ENCODE measurements at regions not wholly inside any gene's neighbourhood (a gene's known extent, or its start where the extent isn't known, plus 50 kb on each side); places are given as distances from the start of the nearest gene placed in this dataset.

DNA sequence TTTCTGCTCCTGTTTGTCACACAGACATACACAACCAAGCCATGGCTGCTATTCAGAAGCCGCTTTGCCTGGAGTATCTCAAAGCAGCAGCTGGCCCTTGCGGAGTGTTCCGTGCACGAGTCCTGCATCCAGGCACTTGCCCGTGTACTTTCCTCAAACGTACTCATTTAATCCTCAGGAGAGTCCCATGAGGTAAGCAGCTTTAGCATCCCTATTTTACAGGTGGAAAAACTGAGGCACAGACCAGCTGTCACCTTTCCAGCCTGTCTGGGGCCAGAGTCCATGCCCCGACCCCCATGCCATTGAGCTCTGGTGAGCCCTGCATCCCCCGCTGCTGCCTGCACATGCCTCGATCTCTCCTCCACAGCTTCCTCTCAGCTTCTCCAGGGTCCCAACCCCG is 130.0 kb downstream of the ERMARD start:
- ATAC-seq (ENCODE audit: insufficient read depth, low read depth) (no peak), DNase-seq (no peak)
- no peaks in the 10 kb centered on the region for H3K27me3 ChIP-seq (ENCODE audit: insufficient read depth, low read length, poor library complexity)
- no peak overlapping the region for H2AFZ ChIP-seq (ENCODE audit: low read depth, low read length)
- H3K79me2 ChIP-seq (ENCODE audit: insufficient read depth, low read length) = no peaks in the 10 kb centered on the region
- no peak overlapping the region for H3K9ac ChIP-seq (ENCODE audit: low read depth, low read length)
- no peak overlapping the region for H3K27ac ChIP-seq (ENCODE audit: low read length)
- H4K20me1 ChIP-seq (ENCODE audit: insufficient read depth, low read length) = no peaks in the 10 kb centered on the region
- no peaks in the 10 kb centered on the region for H3K36me3 ChIP-seq (ENCODE audit: insufficient read depth, low read length)
- no peak overlapping the region for H3K4me3 ChIP-seq (ENCODE audit: low read depth in 1 of 2, low read length in 2 of 2)
- TF ChIP-seq EZH2 (IDR thresholded peaks at IDR 0.05; ENCODE audit: borderline replicate concordance, low read depth, low read length, severe bottlenecking) = no peak
- no peak for TF ChIP-seq CTCF (IDR thresholded peaks at IDR 0.05; ENCODE audit: borderline replicate concordance, extremely low read depth, low read length, poor library complexity, severe bottlenecking)
- no peaks in the 10 kb centered on the region for H3K9me3 ChIP-seq (ENCODE audit: insufficient read depth, low read length, severe bottlenecking)
- H3K4me2 ChIP-seq (ENCODE audit: insufficient read depth, low read length) = no peak overlapping the region
- no peaks in the 10 kb centered on the region for H3K4me1 ChIP-seq (ENCODE audit: insufficient read depth, low read length)

GRCh38 chr6:169880516-169880915 is 129.1 kb downstream of the ERMARD start:
- no peaks in the 10 kb centered on the region for H4K20me1 ChIP-seq (ENCODE audit: insufficient read depth, low read length)
- no peaks in the 10 kb centered on the region for H3K79me2 ChIP-seq (ENCODE audit: insufficient read depth, low read length)
- ATAC-seq (ENCODE audit: insufficient read depth, low read depth) (no peak), DNase-seq (no peak)
- no peak overlapping the region for H3K9ac ChIP-seq (ENCODE audit: low read depth, low read length)
- no peaks in the 10 kb centered on the region for H3K9me3 ChIP-seq (ENCODE audit: insufficient read depth, low read length, severe bottlenecking)
- H3K27me3 ChIP-seq (ENCODE audit: insufficient read depth, low read length, poor library complexity) = no peaks in the 10 kb centered on the region
- no peak overlapping the region for H3K4me2 ChIP-seq (ENCODE audit: insufficient read depth, low read length)
- H3K27ac ChIP-seq (ENCODE audit: low read length) = no peak overlapping the region
- no peak overlapping the region for H2AFZ ChIP-seq (ENCODE audit: low read depth, low read length)
- H3K4me3 ChIP-seq (ENCODE audit: low read depth in 1 of 2, low read length in 2 of 2) = no peak overlapping the region
- TF ChIP-seq CTCF (IDR thresholded peaks at IDR 0.05; ENCODE audit: borderline replicate concordance, extremely low read depth, low read length, poor library complexity, severe bottlenecking) (no peak), EZH2 (IDR thresholded peaks at IDR 0.05; ENCODE audit: borderline replicate concordance, low read depth, low read length, severe bottlenecking) (no peak)
- H3K36me3 ChIP-seq (ENCODE audit: insufficient read depth, low read length) = no peaks in the 10 kb centered on the region
- H3K4me1 ChIP-seq (ENCODE audit: insufficient read depth, low read length) = no peaks in the 10 kb centered on the region

- Histone ChIP-seq H3K4me2 (ENCODE audit: insufficient read depth, low read length) (no peak overlapping the region), H3K4me3 (ENCODE audit: low read depth in 1 of 2, low read length in 2 of 2) (no peak overlapping the region), H4K20me1 (ENCODE audit: insufficient read depth, low read length) (no peaks in the 10 kb centered on the region), H3K27me3 (ENCODE audit: insufficient read depth, low read length, poor library complexity) (no peaks in the 10 kb centered on the region), H3K4me1 (ENCODE audit: insufficient read depth, low read length) (peaks cover 25% of the 10 kb centered on the region), H3K36me3 (ENCODE audit: insufficient read depth, low read length) (no peaks in the 10 kb centered on the region), H2AFZ (ENCODE audit: low read depth, low read length) (no peak overlapping the region), H3K79me2 (ENCODE audit: insufficient read depth, low read length) (no peaks in the 10 kb centered on the region), H3K9ac (ENCODE audit: low read depth, low read length) (no peak overlapping the region), H3K9me3 (ENCODE audit: insufficient read depth, low read length, severe bottlenecking) (no peaks in the 10 kb centered on the region), H3K27ac (ENCODE audit: low read length) (no peak overlapping the region)
- DNase-seq (no peak), ATAC-seq (ENCODE audit: insufficient read depth, low read depth) (no peak)
- TF ChIP-seq EZH2 (IDR thresholded peaks at IDR 0.05; ENCODE audit: borderline replicate concordance, low read depth, low read length, severe bottlenecking) (no peak), CTCF (IDR thresholded peaks at IDR 0.05; ENCODE audit: borderline replicate concordance, extremely low read depth, low read length, poor library complexity, severe bottlenecking) (no peak)
These were observed 117.9 kb downstream of the ERMARD start for GRCh38 chr6:169869301-169869700.

DNA sequence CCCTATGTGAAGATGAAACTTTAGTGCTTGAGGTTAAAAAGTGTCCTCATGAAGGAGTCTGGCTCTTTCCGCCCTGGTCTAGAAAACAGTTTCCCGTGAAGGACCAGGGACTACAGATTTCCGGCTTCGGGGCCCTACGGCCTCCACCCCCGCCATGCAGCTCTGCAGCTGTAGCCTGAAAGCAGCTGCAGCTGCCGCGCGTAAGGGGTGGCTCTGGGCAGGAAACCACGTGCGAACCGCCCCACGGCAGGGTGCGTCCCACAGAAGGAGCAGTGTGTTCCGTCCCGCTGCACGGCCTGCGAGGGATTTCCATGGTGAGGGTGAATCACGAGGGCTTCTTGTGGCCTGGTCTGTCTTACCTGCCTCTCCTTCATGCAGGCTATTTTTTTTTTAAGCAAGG is 117.0 kb downstream of the ERMARD start:
- Histone ChIP-seq H4K20me1 (ENCODE audit: insufficient read depth, low read length) (no peaks in the 10 kb centered on the region), H3K4me2 (ENCODE audit: insufficient read depth, low read length) (peak overlapping the region; percentile 26)

More for the DNA sequence above, 117.0 kb downstream of the ERMARD start:
- H3K4me1 ChIP-seq (ENCODE audit: insufficient read depth, low read length) = peaks cover 25% of the 10 kb centered on the region
- peak overlapping the region; percentile 44 for H3K9ac ChIP-seq (ENCODE audit: low read depth, low read length)
- H3K27me3 ChIP-seq (ENCODE audit: insufficient read depth, low read length, poor library complexity) = no peaks in the 10 kb centered on the region
- H3K36me3 ChIP-seq (ENCODE audit: insufficient read depth, low read length) = no peaks in the 10 kb centered on the region
- H3K27ac ChIP-seq (ENCODE audit: low read length) = peak overlapping the region; percentile 83
- DNase-seq (peak; percentile 84), ATAC-seq (ENCODE audit: insufficient read depth, low read depth) (peak; percentile 97)
- H3K4me3 ChIP-seq (ENCODE audit: low read depth in 1 of 2, low read length in 2 of 2) = no peak overlapping the region
- H3K9me3 ChIP-seq (ENCODE audit: insufficient read depth, low read length, severe bottlenecking) = no peaks in the 10 kb centered on the region
- H2AFZ ChIP-seq (ENCODE audit: low read depth, low read length) = peak overlapping the region; percentile 49
- TF ChIP-seq CTCF (IDR thresholded peaks at IDR 0.05; ENCODE audit: borderline replicate concordance, extremely low read depth, low read length, poor library complexity, severe bottlenecking) (no peak), EZH2 (IDR thresholded peaks at IDR 0.05; ENCODE audit: borderline replicate concordance, low read depth, low read length, severe bottlenecking) (no peak)
- H3K79me2 ChIP-seq (ENCODE audit: insufficient read depth, low read length) = no peaks in the 10 kb centered on the region

Measured in DND-41 (cell line).